HG03097 (cell line): ENCODE measurements at regions not wholly inside any gene's neighbourhood (a gene's known extent, or its start where the extent isn't known, plus 50 kb on each side); places are given as distances from the start of the nearest gene placed in this dataset.
"Not testable (repeated sequence)": the region's sequence is repeated elsewhere in the genome, so short reads cannot be mapped to it uniquely, and the experiment has no call there.

Experiments
- ATAC-seq: cut with Tn5 transposase; IDR thresholded peaks from one replicate; pipeline ENCODE4 v1.9.1; 2021; ENCODE audit not compliant: unreplicated experiment, low FRiP score

DNA sequence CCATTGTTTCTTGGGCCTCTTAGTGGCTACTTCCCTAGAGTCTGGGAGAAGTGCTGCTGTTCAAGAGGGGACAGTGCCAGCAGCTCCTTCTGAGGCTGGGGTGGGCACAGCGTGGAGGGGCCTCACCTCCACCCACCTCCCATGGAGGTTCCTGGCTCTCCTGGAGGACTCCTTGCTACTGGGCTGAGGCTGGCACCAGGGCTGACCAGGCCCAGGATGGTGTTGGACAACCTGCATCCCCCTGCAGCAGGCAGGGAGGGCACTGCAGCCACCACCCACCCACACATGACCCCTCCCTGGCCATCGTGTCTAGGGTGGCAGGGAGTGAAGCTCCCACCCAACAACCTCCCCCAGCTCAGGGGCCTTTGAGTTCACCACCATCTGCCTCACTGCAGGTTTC is 1549.3 kb upstream of the USP9Y start:
- not testable (repeated sequence) for ATAC-seq

DNA sequence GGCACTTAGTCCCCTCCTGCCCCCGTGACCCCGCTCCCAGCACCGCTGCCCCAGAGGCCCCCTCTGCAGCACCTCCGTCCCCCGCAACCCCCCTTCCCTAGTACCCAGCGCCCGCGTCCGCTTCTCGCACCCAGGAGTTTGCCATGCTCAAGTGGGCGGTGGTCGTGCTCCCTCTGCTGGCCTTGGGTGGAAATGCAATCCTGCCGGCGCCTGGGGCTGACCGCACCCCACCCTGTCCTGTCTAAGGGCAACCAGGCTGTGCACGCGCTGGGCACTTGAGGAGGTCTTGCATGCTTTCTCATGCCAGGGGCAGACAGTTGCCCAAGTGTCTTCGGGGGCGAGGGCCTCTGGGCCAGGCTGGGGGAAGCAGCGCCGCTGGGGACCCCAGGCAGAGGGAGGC is 1544.9 kb upstream of the USP9Y start:
- ATAC-seq: not testable (repeated sequence)

DNA sequence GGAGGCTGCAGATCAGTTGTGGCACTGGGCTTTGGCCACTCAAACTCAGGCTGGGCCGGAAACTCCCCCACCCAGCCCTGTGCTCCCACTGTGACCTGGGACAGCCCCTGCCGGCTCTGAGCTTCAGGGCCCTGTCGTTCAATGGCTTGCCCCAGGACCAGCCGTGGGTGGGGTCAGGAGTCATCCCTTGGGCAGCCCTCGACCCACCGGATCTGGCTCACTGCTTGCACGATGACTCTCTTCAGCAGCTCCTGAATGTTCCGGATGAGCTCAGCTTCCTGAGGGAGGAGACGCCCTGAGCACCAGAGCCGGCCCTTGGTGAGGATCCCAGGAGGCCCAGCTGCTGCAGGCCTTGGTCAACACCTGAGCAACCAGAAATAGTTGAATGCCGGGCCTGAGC is 1544.2 kb upstream of the USP9Y start:
- not testable (repeated sequence) for ATAC-seq

DNA sequence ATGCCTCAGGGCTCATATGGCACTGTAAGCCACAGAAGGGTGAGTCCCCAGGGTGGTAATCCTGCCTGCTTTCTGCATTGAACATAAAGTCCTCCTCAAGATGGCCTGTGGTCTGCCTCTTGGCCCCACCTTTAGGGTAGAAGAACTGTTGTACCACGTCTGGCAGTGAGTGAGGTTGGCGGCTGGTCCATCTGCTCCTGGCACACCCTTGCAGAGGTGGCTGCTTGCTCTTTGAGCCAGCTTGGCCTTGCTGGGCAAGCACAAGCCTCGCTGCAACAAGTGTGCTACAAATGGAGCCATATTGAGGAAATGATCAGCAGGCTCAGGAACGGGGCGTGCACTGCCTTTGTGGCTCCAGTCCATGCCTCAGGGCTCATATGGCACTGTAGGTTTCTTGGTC is 1524.0 kb upstream of the USP9Y start:
- not testable (repeated sequence) for ATAC-seq

DNA sequence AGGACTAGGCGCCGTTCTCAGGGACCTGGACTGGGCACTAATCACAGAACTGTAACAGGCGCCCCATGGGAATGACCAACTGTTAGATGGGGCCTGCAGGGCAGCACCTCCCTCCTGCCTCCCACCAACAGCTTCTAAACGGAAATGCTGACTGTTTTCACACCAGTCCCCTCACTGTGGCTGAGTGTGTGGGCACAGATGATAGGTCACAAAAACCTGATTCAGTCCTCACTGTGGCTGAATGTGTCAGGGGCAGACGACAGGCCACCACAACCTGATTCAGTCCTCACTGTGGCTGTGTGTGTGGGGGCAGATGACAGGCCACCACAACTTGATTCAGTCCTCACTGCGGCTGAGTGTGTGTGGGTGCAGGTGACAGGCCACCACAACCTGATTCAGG is 1499.9 kb upstream of the USP9Y start:
- ATAC-seq: not testable (repeated sequence)

DNA sequence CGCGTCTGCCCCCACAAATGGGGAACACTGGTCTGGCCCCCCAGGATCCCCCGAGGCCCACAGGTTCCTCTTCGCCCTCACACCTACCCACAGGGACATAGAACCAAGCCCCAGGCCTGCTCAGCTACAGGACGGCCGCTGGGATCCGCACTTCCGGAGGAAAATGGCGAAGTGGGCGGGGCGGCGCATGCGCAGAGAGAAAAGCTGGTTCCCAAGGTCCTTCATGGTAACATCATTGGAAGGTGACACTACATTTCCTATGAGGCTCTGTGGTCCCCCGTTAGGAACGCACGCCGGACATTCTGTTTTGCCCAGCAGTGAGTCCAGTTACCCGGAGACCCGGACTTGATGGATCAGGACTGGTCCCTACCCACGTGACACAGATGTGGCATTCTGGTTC is 1486.2 kb upstream of the USP9Y start:
- ATAC-seq: not testable (repeated sequence)
